ENCODE measurements at regions not wholly inside any gene's neighbourhood (a gene's known extent, or its start where the extent isn't known, plus 50 kb on each side); places are given as distances from the start of the nearest gene placed in this dataset.

GRCh38 chr5:23428705-23429104, 78.7 kb upstream of the PRDM9 start:
- no peak for TF ChIP-seq CTCF (IDR thresholded peaks at IDR 0.05; ENCODE audit: insufficient read depth, low read length, poor library complexity, severe bottlenecking)
- TF ChIP-seq EZH2phosphoT487 (conservative IDR thresholded peaks at IDR 0.05; ENCODE audit: low read length) = no peak

All from SU-DHL-6 (cell line).